GF-D8 (cell line): ENCODE measurements at regions not wholly inside any gene's neighbourhood (a gene's known extent, or its start where the extent isn't known, plus 50 kb on each side); places are given as distances from the start of the nearest gene placed in this dataset.

Experiments used
- DNase-seq: peaks from one replicate; lab custom pipeline; 2025; lab: John Stamatoyannopoulos, UW

GRCh38 chr4:127151941-127152340, 480.8 kb upstream of the INTU start:
- DNase-seq, result no peak

DNA sequence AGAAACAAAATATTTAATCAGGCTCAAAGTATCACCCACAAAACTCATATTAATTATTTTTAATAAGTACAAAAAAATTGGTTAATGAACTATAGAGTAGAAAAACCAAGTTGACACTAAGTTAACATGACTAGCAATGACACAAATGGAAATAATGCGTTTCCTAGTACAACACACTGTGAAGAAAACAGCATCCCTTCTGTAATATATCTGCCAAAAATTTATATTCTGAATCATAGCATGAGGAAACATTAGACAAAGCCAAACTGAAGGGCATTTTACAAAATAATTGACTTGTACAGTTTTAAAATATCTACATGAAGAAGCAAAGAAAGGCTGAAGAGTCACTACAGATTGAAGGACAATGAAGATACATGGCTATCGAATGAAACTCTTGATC, 477.6 kb upstream of the INTU start:
- no peak for DNase-seq

DNA sequence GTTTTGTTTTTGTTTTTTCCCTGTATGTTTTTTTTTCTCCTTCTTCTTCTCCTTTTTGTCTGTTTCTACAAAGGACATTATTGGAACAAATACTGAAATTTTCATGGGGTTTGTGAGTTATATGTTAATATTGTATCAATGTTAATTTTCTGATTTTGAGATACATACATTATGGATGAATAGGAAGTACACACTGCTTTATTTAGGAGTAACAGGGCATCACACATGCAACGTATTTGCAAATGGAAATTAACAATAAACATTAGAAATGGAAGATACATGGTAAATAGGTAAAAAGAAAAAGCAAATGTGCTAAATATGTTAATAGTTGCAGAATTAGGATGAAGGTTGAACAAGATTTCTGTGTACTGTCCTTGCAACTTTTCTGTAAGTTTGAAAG, 477.2 kb upstream of the INTU start:
- no peak for DNase-seq

DNA sequence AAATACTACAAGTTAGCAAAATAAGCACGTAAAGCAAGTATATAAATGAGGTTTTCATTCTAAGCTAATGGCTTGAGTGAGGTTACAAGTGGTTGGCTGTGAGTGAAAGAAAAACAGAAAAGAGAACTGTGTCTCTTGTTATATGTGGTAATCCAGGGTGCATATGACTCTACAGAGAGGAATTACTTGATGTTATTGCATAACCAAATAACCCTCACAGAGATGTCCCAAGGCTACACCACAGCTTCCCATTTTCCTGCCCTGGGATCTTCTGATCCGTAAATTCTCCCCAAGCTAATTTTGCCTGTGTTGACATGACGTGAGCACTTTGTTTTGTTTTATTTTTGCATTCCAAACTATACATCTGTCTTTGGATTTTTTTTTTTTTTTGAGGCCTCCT, 470.0 kb upstream of the INTU start:
- peak; percentile 11 for DNase-seq

DNA sequence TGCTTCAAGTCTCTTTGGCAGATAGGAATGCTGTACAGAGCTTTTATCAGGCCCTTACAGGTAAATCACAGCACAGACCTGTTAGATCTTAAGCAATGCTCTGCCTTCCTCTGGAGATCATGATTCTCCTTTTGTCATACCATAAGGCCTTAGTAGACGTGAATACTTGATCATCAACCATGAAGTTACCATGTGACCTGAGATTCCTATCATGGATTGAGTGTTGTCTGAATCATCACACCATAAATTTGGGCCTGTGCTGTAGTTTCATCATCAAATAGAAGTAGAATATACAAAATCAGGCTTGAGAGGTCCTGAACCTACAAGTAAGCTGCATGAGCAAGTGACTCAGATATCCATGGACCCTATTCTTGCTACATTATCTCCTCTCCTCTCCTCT, 466.8 kb upstream of the INTU start:
- no peak for DNase-seq

DNA sequence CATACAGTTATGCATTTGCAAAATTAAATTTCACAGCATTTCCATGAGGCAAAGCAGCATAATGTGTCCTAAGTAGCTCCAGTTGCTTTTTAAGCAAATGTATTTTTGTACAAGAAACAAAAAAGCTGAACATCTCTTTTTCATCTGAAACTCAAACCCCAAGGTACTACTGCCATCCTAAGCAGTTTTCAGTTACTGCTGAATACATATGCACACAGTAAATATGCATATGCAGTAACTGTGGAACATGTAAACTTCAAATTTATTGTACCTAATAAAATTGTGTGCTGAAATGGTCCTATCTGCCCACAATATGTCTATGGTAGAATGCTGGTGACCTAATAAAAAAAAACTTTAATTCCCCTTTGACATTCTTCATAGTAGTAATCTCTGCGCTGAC, 458.6 kb upstream of the INTU start:
- no peak for DNase-seq

GRCh38 chr4:127174616-127175015, 458.1 kb upstream of the INTU start:
- DNase-seq, result no peak

GRCh38 chr4:127179256-127180087, 453.3 kb upstream of the INTU start:
- DNase-seq, result no peak

GRCh38 chr4:127181001-127181400, 451.8 kb upstream of the INTU start:
- no peak for DNase-seq

DNA sequence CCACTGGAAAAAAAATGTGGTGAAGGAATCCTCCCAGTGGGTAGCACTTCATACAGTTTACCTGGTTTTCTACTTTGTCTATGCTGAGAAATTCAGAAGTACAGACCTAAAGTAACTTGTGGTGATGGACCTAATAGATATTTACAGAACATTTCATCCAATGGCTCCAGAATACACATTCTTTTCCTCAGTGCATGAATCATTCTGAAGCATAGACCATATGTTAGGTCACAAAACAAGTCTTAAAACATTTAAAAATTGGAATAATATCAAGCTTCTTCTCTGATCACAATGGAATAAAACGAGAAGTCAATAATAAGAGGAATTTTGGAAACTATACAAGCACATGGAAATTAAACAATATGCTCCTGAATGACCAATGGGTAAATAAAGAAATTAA, 450.1 kb upstream of the INTU start:
- DNase-seq, result no peak

DNA sequence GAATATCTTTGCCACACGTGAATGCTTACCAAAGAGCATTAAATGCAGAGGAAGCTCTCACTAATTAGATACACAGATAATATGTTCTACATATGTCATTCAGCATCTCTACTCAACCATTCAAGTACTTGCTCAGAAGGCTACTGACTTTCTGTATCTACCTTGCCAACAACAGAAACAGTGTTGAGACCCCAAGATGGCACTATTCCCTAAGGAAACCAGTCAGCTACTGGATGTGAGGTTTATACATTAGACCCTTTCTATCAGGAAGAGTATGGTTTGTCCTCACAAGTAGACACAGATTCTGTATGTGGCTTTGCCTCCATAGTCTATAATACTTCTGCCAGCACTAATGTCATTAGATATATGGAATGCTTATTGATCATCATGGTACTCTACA, 443.9 kb upstream of the INTU start:
- no peak for DNase-seq

DNA sequence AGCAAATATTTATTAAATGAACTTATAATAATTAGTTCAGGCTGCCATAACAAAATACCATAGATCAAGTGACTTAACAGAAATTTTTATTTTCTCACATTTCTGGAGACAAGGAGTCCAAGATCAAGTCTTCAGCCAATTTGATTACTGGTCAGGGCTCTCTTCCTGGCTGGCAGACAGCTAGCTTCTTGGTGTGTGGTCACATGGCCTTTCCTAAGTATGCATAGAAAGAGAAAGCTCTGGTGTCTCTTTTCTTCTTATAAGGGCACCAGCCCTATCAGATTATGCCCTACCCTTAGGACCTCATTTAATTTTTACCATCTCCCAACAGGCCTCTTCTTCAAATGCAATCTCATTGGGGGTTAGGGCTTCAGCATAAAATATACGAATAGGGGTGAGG, 438.5 kb upstream of the INTU start:
- DNase-seq, result no peak

DNA sequence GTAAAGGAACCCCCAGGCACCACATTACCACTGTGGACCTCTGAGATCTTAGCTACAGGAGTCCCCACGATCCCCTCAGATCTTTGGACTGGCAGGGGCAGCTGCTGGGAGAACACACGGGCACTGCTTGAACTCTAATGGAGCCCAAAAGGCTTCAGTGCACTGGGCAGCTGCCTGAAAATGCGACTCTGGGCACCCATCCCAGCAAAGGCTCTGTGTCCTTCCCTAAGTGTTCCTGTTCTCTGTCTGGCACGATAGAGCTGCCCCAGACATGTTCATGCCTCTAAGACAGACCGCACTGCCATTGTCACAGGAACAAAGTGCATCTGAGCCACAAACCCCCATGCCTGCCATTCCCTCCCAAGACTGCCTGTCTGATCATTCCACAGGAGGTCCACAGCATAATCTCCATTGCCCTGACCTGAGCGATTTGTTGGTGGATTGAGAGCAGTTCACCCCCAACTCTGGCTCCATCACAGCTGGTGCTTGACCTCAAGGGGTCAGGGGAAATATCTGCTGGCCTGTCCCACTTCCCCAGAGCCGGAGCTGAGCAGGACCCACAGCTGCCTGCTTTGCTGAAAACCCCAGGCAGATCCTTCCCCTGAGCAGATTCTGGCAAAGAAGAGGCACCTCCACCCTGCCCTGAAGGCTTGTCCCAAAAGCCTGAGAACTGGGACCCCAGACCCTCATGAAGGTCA, 436.0 kb upstream of the INTU start:
- DNase-seq, result no peak

DNA sequence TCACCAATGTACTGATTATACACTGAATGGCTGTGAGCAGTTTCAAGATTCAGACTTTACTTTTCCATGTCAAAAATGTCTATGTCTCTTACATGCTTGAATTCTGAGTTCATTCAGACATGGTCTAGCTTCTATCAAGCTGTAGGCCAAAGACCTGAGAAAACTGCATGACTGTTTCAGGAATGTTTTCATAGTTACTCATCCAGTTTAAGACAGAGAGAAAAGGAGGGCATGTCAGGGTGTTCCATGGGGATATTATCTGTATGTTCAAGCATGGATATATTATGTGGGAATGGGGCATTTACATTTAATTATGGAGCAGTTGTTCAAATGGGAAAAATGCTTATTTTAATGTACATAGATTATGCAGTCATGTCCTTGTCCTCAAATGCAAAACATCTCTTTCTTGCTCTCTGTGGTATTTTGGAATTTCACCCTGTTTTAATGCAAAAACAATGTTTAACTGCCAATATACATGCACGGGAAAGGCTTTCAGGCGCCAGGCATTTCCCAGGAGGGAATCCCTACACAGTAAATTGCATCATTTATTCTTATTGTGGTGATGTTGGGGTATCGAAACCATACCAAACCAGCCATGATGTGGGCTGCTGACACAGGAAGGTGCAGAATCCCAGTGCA, 429.1 kb upstream of the INTU start:
- DNase-seq, result no peak

DNA sequence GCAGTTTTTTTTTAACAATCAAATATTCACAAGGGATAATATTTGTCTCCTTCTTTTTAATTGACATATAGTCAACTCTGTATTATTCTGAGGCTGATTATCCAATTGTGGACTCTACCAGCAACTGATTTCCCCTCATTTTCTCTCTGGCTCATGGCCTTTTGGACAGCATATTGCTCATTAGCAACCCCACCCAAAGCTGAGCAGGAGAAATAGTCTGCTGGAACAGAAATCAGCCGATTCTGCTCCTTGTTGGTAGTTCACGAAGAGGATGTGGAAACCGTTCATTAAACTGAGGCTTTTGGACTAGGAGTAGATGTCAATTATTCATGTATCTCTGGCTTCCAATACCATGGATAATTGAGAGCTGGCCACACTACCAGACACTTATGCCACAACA, 428.4 kb upstream of the INTU start:
- no peak for DNase-seq

- DNase-seq, result no peak
Measured at GRCh38 chr4:127209580-127210095, 423.1 kb upstream of the INTU start.

GRCh38 chr4:127210893-127211649, 421.7 kb upstream of the INTU start:
- DNase-seq, result no peak

DNA sequence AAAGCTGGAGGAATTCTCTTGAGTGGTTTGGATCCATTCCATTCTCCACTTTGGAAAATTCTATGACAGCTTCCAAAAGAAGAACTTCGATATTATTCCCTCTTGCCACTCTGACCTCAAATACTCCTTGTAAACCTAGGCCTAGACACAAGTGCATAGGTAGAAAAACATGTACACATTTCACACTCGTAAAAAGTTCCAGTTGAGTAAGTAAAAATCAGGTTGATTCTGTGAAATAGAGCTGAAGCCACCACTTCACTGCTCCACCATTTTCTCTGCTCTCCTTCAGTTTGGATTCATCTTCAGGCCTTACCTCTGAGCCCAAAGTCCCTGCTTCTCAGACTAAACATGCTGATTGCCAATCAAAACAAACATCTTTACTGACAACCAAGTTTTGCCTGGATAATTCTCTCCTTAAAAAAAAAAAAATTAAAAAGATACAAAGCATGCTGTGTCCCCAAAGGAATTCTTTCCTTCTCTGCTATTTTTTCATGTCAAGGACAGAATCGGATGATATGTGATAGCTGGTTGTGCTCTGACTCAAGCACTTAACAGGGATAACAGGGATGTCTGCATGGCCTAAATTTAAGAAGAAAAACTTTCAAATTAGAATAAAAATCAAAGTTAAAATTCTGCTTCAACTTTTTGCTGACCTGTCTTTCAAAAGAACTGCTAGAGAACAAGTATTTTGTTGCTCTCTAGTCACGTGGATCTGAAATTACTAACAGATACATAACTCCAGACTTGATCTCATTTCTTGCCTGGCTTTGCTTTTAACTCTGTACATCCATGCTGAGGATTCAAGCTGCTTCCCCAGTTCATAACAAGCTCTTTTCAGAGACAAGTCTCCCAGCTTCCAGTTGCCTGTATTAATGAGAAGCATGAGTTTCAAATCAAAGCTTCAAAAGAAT, 420.9 kb upstream of the INTU start:
- DNase-seq, result no peak

DNA sequence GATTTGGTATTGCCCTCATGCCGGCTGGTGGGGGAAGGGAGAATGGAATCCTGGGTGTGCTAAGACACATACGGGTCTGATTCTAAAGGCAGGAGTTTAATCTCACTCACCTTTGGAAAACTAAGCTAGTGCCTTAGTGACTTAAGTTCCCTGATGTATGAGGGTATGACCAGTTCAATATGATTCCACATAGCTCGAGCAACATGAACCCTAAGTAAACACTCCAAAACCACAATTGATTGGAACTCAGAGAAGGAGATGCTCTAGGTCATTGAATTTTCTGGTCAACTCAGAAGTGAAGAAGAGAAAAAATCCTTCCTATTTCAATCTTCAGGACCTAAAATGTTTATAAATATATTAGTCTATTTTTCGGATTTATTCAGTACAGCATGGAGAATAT, 420.1 kb upstream of the INTU start:
- DNase-seq, result no peak

GRCh38 chr4:127214016-127214415, 418.7 kb upstream of the INTU start:
- no peak for DNase-seq

DNA sequence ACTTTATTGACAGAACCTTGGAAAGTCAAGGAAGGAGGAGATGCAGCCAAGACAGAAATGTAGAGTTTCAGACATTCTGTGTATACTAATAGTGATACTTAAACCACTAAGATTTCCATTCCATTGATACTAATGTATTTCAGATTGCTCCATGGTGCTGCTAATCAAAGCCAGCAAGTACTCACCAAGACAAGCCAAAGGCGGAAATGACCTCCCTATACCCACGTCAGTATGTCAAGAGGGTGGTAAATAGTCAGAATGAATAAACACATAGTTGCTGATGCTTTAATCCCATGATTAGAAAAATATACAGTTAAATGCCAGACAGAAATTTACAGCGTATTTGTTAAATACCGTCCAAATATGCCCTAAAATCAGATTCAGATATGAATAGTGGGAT, 417.8 kb upstream of the INTU start:
- no peak for DNase-seq
